Peyer's patch (tissue), 4 donors: ENCODE measurements at regions not wholly inside any gene's neighbourhood (a gene's known extent, or its start where the extent isn't known, plus 50 kb on each side); places are given as distances from the start of the nearest gene placed in this dataset.

Source experiments
- CTCF ChIP-seq, 6 experiments: fragments of 450-650 bp in 4 of 6; fragments of 200-600 bp in 2 of 6; sonication (generic) in 1 of 6; IDR thresholded peaks; one replicate each; pipeline ENCODE4 v1.5.1; 2017 to 2019; ENCODE audit warnings: antibody characterized with exemption in 6 of 6, mild to moderate bottlenecking in 3 of 6, moderate library complexity in 1 of 6
- POLR2A ChIP-seq, 2 donors: fragments of 450-650 bp; IDR thresholded peaks; one replicate each; pipeline ENCODE4 v1.5.1; 2017; ENCODE audit warnings: antibody characterized with exemption in 2 of 2, mild to moderate bottlenecking in 2 of 2, moderate library complexity in 2 of 2

DNA sequence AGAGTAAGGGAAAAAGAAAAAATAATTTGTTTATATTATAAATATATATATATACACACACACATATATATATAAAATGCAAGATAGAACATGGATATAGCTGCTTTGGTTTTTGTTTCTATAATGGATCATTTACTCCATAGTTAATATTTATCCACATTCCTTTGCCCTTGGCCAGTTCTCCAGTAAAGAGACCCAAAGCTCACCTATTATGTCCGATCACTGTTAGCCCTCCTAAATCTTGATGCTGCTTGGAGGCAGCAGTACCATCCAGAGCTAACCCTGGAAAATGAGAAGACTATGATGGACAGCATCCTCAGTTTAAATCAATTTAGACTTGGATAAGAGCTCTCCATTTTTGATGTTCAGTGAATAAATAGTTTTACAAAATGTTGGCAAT, 407.7 kb downstream of the PLPP3 start:
- TF ChIP-seq CTCF (IDR thresholded peaks at IDR 0.05) = no peak
- no peak for TF ChIP-seq POLR2A (IDR thresholded peaks at IDR 0.05)
